GM12874 (cell line): ENCODE measurements at regions not wholly inside any gene's neighbourhood (a gene's known extent, or its start where the extent isn't known, plus 50 kb on each side); places are given as distances from the start of the nearest gene placed in this dataset.

Experiments
- TF ChIP-seq, protein P1 (sequence below): IDR thresholded peaks from 2 replicates; pipeline ENCODE4 v1.5.1; 2011; ENCODE audit warnings: low read depth, mild to moderate bottlenecking, control low read depth, low read length, moderate library complexity; ENCODE audit not compliant: insufficient read depth

DNA sequence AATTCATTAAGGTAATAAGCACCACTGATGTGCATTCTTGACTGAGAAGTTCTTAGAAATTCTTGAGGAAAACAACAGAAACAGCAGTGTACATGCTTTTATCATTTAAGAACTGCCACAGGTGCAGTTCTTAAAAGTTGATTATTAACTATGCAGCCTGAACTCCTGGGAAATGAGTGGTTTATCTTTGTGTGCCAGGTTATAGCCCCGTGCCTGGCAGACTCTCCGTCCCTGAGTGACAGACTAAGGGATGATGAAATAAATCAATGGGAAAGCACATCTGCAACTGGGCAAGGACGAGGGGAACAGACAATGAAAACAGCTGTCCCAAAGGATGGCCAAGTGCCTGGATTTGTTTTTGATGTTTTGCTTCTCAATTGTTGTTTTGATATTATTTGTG lies 84.4 kb upstream of the SPATA13 start:
- TF ChIP-seq, protein P1, sequence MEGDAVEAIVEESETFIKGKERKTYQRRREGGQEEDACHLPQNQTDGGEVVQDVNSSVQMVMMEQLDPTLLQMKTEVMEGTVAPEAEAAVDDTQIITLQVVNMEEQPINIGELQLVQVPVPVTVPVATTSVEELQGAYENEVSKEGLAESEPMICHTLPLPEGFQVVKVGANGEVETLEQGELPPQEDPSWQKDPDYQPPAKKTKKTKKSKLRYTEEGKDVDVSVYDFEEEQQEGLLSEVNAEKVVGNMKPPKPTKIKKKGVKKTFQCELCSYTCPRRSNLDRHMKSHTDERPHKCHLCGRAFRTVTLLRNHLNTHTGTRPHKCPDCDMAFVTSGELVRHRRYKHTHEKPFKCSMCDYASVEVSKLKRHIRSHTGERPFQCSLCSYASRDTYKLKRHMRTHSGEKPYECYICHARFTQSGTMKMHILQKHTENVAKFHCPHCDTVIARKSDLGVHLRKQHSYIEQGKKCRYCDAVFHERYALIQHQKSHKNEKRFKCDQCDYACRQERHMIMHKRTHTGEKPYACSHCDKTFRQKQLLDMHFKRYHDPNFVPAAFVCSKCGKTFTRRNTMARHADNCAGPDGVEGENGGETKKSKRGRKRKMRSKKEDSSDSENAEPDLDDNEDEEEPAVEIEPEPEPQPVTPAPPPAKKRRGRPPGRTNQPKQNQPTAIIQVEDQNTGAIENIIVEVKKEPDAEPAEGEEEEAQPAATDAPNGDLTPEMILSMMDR: no peak

DNA sequence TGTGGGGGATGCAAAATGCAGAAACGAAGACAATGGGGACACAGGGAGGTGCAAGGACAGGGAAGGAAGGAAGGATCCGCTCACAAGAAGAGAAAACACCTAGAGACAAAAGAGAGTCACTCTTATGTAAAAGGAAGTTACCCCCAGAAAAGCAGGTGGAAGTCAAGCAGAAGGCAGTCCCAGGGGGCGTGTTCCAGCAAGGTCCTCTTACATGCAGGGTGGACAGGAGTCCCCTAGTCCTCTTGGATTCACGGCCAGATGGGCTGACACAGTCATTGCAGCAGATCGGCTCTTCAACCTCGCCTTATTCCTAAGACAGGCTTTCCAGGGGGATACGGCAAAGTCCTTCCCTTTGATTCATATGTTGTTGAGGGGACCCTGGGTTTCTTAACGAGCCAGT lies 83.9 kb upstream of the SPATA13 start:
- TF ChIP-seq, protein P1: no peak

DNA sequence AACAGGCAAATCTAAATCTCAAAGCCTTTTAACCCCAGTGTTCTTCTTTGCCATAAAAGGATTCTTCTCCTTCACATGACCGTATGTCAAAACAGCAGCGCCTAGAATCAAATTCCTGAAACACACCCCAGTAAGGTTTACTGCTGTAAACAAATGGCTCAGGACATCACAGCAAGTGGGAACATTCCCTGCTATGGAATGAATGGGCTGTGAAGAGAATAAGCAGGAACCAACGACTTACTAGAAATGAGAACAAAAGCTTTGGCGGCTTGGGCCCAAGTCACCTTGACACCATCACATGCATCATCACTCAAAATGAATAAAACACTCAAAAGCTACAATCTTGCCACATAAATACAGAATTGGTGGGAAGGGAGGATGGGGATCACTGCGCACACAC lies 80.4 kb upstream of the SPATA13 start:
- TF ChIP-seq, protein P1: no peak

DNA sequence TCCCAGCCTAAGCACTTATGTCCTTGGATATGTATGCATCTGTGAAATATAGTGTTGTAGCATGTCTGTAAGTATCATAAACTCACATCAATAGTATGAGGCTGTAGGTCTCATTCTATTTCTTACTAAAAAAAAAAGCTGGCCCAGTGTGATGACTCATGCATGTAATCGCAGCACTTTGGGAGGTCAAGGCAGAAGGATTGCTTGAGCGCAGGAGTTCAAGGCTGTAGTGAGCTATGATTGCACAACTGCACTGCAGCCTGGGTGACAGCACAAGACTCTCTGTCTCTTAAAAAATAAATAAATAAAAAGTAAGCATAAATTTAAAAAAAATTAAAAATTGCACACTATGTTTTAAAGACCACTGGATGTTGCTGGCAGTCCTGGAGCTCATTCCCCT lies 79.1 kb upstream of the SPATA13 start:
- TF ChIP-seq, protein P1: no peak

DNA sequence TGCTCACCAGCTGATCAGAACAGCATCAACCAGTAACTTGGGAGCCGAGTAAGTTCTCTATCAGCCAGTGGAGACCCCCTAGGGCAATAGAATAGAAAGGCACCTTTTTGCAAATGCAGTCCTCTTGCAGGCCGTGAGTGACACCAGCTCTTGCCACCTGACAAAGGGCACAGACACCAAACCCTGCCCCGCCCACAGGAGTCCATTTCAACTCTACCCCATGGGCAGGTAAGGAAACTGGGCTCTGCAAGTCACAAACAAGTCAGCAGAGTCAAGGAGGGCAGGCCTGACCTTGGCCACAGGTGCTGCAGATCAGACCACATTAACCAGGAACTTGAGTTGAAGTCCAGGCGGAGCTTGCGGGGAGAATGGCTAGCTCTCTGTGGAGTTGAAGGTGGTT lies 77.4 kb upstream of the SPATA13 start:
- TF ChIP-seq, protein P1: no peak

DNA sequence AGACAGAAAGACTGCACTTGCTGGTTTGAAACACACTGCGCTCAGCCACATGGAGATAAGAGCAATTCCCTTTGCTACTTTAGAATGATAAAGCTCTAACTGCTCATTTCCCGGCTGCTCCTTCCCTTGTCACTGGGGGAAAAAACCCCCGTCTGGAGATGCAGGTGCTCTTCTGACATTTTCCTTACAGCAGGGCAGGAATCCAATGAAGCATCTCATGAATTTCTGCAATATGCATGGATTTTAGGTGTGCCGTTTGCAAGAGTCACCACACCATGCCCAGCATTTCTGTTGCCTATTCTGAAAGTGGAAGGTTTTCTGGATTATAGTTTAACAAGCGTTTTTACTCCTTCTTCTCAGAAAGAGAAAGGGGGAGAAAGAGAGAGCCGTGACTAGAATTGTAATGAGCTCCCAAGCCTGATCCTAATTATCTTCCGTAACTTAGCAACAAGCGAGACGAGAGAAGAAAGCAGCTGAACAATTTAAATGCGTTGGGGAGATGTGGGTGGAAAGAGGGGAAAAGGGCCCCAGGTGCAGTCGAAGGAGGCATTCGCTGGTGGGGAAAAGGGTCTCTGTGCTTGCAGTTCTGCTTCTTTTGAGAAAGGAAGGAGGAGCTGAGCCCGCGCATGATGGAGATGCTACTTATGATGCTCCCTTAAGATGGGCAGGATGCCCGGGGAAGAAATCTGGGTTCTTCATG lies 76.6 kb upstream of the SPATA13 start:
- TF ChIP-seq, protein P1: no peak

DNA sequence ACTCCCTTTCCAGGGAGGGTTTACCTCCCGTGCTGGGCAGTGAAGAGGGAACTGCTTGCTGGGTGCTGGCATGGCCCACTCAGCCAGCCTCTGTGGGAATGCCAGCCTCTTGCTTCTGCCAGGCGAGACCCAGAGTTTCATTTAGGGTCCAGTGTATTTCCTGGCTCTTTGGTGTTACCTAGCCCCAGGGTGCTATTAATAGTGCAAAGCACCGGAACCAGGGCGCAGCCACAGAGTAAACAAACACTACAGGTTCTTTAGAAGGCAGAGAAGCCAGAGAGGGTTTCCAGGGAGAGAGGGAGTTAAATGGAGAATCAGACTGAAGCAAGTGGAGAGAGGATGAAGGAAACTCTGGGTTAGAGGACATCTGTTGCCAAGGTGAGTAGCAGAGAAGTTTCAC lies 74.9 kb upstream of the SPATA13 start:
- TF ChIP-seq, protein P1: no peak
